ENCODE measurements at regions not wholly inside any gene's neighbourhood (a gene's known extent, or its start where the extent isn't known, plus 50 kb on each side); places are given as distances from the start of the nearest gene placed in this dataset.

- DNase-seq (ENCODE audit: low spot score) = no peak
- no peak for TF ChIP-seq CTCF (IDR thresholded peaks at IDR 0.05)
Measured at GRCh38 chr2:195477248-195477995, 179.6 kb upstream of the SLC39A10 start.

GRCh38 chr2:195475336-195475735 lies 181.7 kb upstream of the SLC39A10 start:
- no peak overlapping the region for H3K27ac ChIP-seq
- TF ChIP-seq CTCF (IDR thresholded peaks at IDR 0.05) = no peak
- no peak for DNase-seq (ENCODE audit: low spot score)
- no peak overlapping the region for H3K4me3 ChIP-seq

More at GRCh38 chr2:195477248-195477995, 179.6 kb upstream of the SLC39A10 start:
- H3K4me3 ChIP-seq = no peak overlapping the region
- no peak overlapping the region for H3K27ac ChIP-seq

GRCh38 chr2:195473862-195474261 lies 183.2 kb upstream of the SLC39A10 start:
- no peak for TF ChIP-seq CTCF (IDR thresholded peaks at IDR 0.05)
- Histone ChIP-seq H3K4me3 (no peak overlapping the region), H3K27ac (no peak overlapping the region)
- no peak for DNase-seq (ENCODE audit: low spot score)

- no peak for DNase-seq (ENCODE audit: low spot score)
- Histone ChIP-seq H3K4me3 (no peak overlapping the region), H3K27ac (no peak overlapping the region)
- TF ChIP-seq CTCF (IDR thresholded peaks at IDR 0.05) = no peak
Measured at GRCh38 chr2:195472501-195473234, 184.4 kb upstream of the SLC39A10 start.

GRCh38 chr2:195471807-195472206 lies 185.2 kb upstream of the SLC39A10 start:
- Histone ChIP-seq H3K27ac (no peak overlapping the region), H3K4me3 (no peak overlapping the region)
- no peak for DNase-seq (ENCODE audit: low spot score)
- TF ChIP-seq CTCF (IDR thresholded peaks at IDR 0.05) = no peak

- Histone ChIP-seq H3K27ac (no peak overlapping the region), H3K4me3 (no peak overlapping the region)
- TF ChIP-seq CTCF (IDR thresholded peaks at IDR 0.05) = no peak
- DNase-seq (ENCODE audit: low spot score) = no peak
Measured at GRCh38 chr2:195471163-195471562, 185.9 kb upstream of the SLC39A10 start.

- TF ChIP-seq CTCF (IDR thresholded peaks at IDR 0.05) = no peak
- no peak for DNase-seq (ENCODE audit: low spot score)
- Histone ChIP-seq H3K27ac (no peak overlapping the region), H3K4me3 (no peak overlapping the region)
Measured at GRCh38 chr2:195470622-195471021, 186.4 kb upstream of the SLC39A10 start.
